Bone marrow (tissue), 2 donors: ENCODE measurements at regions not wholly inside any gene's neighbourhood (a gene's known extent, or its start where the extent isn't known, plus 50 kb on each side); places are given as distances from the start of the nearest gene placed in this dataset.
"Not testable (repeated sequence)": the region's sequence is repeated elsewhere in the genome, so short reads cannot be mapped to it uniquely, and the experiment has no call there.

ENCODE experiments used
- DNase-seq, 2 donors: peaks; one replicate each; lab custom pipeline; 2025; lab: John Stamatoyannopoulos, UW

GRCh38 chr11:122604621-122605020 is 50.9 kb upstream of the UBASH3B start:
- no peak for DNase-seq

- DNase-seq: no peak
These were observed 54.1 kb upstream of the UBASH3B start for GRCh38 chr11:122601141-122602125.

GRCh38 chr11:122600290-122600689 is 55.2 kb upstream of the UBASH3B start:
- DNase-seq: no peak

- DNase-seq: no peak
These were observed 56.1 kb upstream of the UBASH3B start for GRCh38 chr11:122599434-122599833.

GRCh38 chr11:122598971-122599370 is 56.6 kb upstream of the UBASH3B start:
- DNase-seq: no peak

GRCh38 chr11:122597511-122597910 is 58.0 kb upstream of the UBASH3B start:
- no peak for DNase-seq

- no peak for DNase-seq
These were observed 60.4 kb upstream of the UBASH3B start for GRCh38 chr11:122594986-122595645.

- DNase-seq: no peak
These were observed 61.8 kb upstream of the UBASH3B start for GRCh38 chr11:122593473-122594420.

- DNase-seq: no peak
These were observed 62.9 kb upstream of the UBASH3B start for GRCh38 chr11:122592641-122593040.

- DNase-seq: no peak
These were observed 70.9 kb upstream of the UBASH3B start for GRCh38 chr11:122584670-122585069.

- not testable (repeated sequence) for DNase-seq
These were observed 75.5 kb upstream of the UBASH3B start for GRCh38 chr11:122580071-122580470.

- no peak for DNase-seq
These were observed 77.2 kb upstream of the UBASH3B start for GRCh38 chr11:122578171-122578825.

GRCh38 chr11:122572592-122572991 is 82.9 kb upstream of the UBASH3B start:
- DNase-seq: no peak

- DNase-seq: no peak
These were observed 91.8 kb upstream of the UBASH3B start for GRCh38 chr11:122563761-122564160.

- no peak for DNase-seq
These were observed 95.7 kb upstream of the UBASH3B start for GRCh38 chr11:122559734-122560382.

- not testable (repeated sequence) for DNase-seq
These were observed 96.3 kb upstream of the UBASH3B start for GRCh38 chr11:122559218-122559617.

- not testable (repeated sequence) for DNase-seq
These were observed 98.4 kb upstream of the UBASH3B start for GRCh38 chr11:122557163-122557562.

- no peak for DNase-seq
These were observed 98.9 kb upstream of the UBASH3B start for GRCh38 chr11:122556605-122557004.

- no peak for DNase-seq
These were observed 117.5 kb upstream of the UBASH3B start for GRCh38 chr11:122538060-122538459.

- no peak for DNase-seq
These were observed 130.6 kb upstream of the UBASH3B start for GRCh38 chr11:122524898-122525297.
